ENCODE measurements at regions not wholly inside any gene's neighbourhood (a gene's known extent, or its start where the extent isn't known, plus 50 kb on each side); places are given as distances from the start of the nearest gene placed in this dataset.

GRCh38 chr2:66789741-66790140, 354.8 kb downstream of the MEIS1 start:
- no peak for DNase-seq
- TF ChIP-seq POLR2A (IDR thresholded peaks at IDR 0.05) (no peak), CTCF (IDR thresholded peaks at IDR 0.05) (no peak)
- H3K4me1 ChIP-seq: no peaks in the 10 kb centered on the region
- no peaks in the 10 kb centered on the region for H3K9me3 ChIP-seq
- H3K4me3 ChIP-seq: no peak overlapping the region
- no peaks in the 10 kb centered on the region for H3K27me3 ChIP-seq
- H3K36me3 ChIP-seq: no peaks in the 10 kb centered on the region
- no peak overlapping the region for H3K27ac ChIP-seq

GRCh38 chr2:66790651-66791181, 355.8 kb downstream of the MEIS1 start:
- peak overlapping the region in 1 of 4 donors; percentile 31 for H3K27ac ChIP-seq

GRCh38 chr2:66794070-66794469, 359.1 kb downstream of the MEIS1 start:
- no peaks in the 10 kb centered on the region for H3K9me3 ChIP-seq
- no peaks in the 10 kb centered on the region for H3K36me3 ChIP-seq
- DNase-seq: no peak
- H3K27me3 ChIP-seq: no peaks in the 10 kb centered on the region
- H3K4me1 ChIP-seq: no peaks in the 10 kb centered on the region
- H3K27ac ChIP-seq: no peak overlapping the region
- no peak overlapping the region for H3K4me3 ChIP-seq
- no peak for TF ChIP-seq CTCF (IDR thresholded peaks at IDR 0.05)
- TF ChIP-seq POLR2A (IDR thresholded peaks at IDR 0.05): no peak

More at GRCh38 chr2:66790651-66791181, 355.8 kb downstream of the MEIS1 start:
- Histone ChIP-seq H3K27me3 (no peaks in the 10 kb centered on the region), H3K9me3 (no peaks in the 10 kb centered on the region), H3K4me1 (no peaks in the 10 kb centered on the region), H3K36me3 (no peaks in the 10 kb centered on the region), H3K4me3 (no peak overlapping the region)
- DNase-seq: no peak
- TF ChIP-seq POLR2A (IDR thresholded peaks at IDR 0.05): no peak
- no peak for TF ChIP-seq CTCF (IDR thresholded peaks at IDR 0.05)

GRCh38 chr2:66794551-66794950, 359.6 kb downstream of the MEIS1 start:
- no peak overlapping the region for H3K27ac ChIP-seq
- no peaks in the 10 kb centered on the region for H3K27me3 ChIP-seq
- H3K4me1 ChIP-seq: no peaks in the 10 kb centered on the region

GRCh38 chr2:66802877-66803276, 368.0 kb downstream of the MEIS1 start:
- Histone ChIP-seq H3K27me3 (no peaks in the 10 kb centered on the region), H3K27ac (no peak overlapping the region), H3K4me1 (no peaks in the 10 kb centered on the region), H3K4me3 (no peak overlapping the region), H3K9me3 (no peaks in the 10 kb centered on the region), H3K36me3 (no peaks in the 10 kb centered on the region)
- no peak for TF ChIP-seq POLR2A (IDR thresholded peaks at IDR 0.05)
- no peak for TF ChIP-seq CTCF (IDR thresholded peaks at IDR 0.05)
- DNase-seq: no peak

More at GRCh38 chr2:66794551-66794950, 359.6 kb downstream of the MEIS1 start:
- no peak for TF ChIP-seq CTCF (IDR thresholded peaks at IDR 0.05)
- TF ChIP-seq POLR2A (IDR thresholded peaks at IDR 0.05): no peak
- Histone ChIP-seq H3K9me3 (no peaks in the 10 kb centered on the region), H3K4me3 (no peak overlapping the region), H3K36me3 (no peaks in the 10 kb centered on the region)
- no peak for DNase-seq

- no peak for DNase-seq
- Histone ChIP-seq H3K9me3 (no peaks in the 10 kb centered on the region), H3K4me1 (no peaks in the 10 kb centered on the region), H3K27ac (peak overlapping the region in 1 of 4 donors; percentile 26), H3K27me3 (no peaks in the 10 kb centered on the region), H3K36me3 (no peaks in the 10 kb centered on the region), H3K4me3 (no peak overlapping the region)
- TF ChIP-seq CTCF (IDR thresholded peaks at IDR 0.05): no peak
- TF ChIP-seq POLR2A (IDR thresholded peaks at IDR 0.05): no peak
Observed at GRCh38 chr2:66803726-66804125, 368.8 kb downstream of the MEIS1 start.

Measured in Peyer's patch (tissue), 4 donors.